GM23338 (cell line): ENCODE measurements at regions not wholly inside any gene's neighbourhood (a gene's known extent, or its start where the extent isn't known, plus 50 kb on each side); places are given as distances from the start of the nearest gene placed in this dataset.

Source experiments
- ATAC-seq: fragments of 200-7000 bp; cut with Tn5 transposase; 3 replicates; pipeline ENCODE4 v1.9.1; 2020
- DNase-seq: peaks from one replicate; pipeline ENCODE4 v3.0.0-alpha.2; 2015; ENCODE audit warnings: low spot score
- H2AFZ ChIP-seq: fragments of 200-600 bp; sonication (generic); 2 replicates; pipeline ENCODE4 v1.8.0; 2016; ENCODE audit warnings: antibody characterized with exemption, mild to moderate bottlenecking, moderate library complexity
- H3F3A ChIP-seq: fragments of 200-600 bp; sonication (generic); replicated peaks from 2 replicates; pipeline ENCODE4 v1.8.0; 2017; ENCODE audit warnings: antibody characterized with exemption, mixed run types, low read depth
- H3K27ac ChIP-seq: fragments of 200-600 bp; sonication (generic); 2 replicates; pipeline ENCODE4 v1.6.1; 2016; ENCODE audit warnings: low read depth
- H3K27me3 ChIP-seq: fragments of 200-600 bp; sonication (generic); 2 replicates; pipeline ENCODE4 v1.8.0; 2016; ENCODE audit warnings: mild to moderate bottlenecking, mixed run types, moderate library complexity; ENCODE audit not compliant: insufficient read depth
- H3K36me3 ChIP-seq: fragments of 200-600 bp; sonication (generic); 2 replicates; pipeline ENCODE4 v1.8.0; 2016; ENCODE audit warnings: mild to moderate bottlenecking; ENCODE audit not compliant: insufficient read depth
- H3K4me1 ChIP-seq: fragments of 200-600 bp; sonication (generic); 2 replicates; pipeline ENCODE4 v1.8.0; 2016; ENCODE audit warnings: mild to moderate bottlenecking, moderate library complexity; ENCODE audit not compliant: insufficient read depth
- H3K4me2 ChIP-seq: fragments of 200-600 bp; sonication (generic); 2 replicates; pipeline ENCODE4 v1.7.1; 2017; ENCODE audit warnings: mixed run types
- H3K4me3 ChIP-seq: fragments of 200-600 bp; sonication (generic); 2 replicates; pipeline ENCODE4 v1.6.1; 2016; ENCODE audit warnings: mixed run types
- H3K79me2 ChIP-seq: fragments of 200-600 bp; sonication (generic); replicated peaks from 2 replicates; pipeline ENCODE4 v1.8.0; 2017; ENCODE audit warnings: mild to moderate bottlenecking; ENCODE audit not compliant: insufficient read depth
- H3K9me2 ChIP-seq: fragments of 200-600 bp; sonication (generic); 2 replicates; pipeline ENCODE4 v1.8.0; 2017; ENCODE audit not compliant: insufficient read depth
- H4K20me1 ChIP-seq: fragments of 200-600 bp; sonication (generic); replicated peaks from 2 replicates; pipeline ENCODE4 v1.8.0; 2017; ENCODE audit warnings: mild to moderate bottlenecking; ENCODE audit not compliant: insufficient read depth
- H3K27ac Mint-ChIP-seq: 2 replicates; pipeline ENCODE4 v1.8.0; 2020; ENCODE audit warnings: inconsistent platforms, mild to moderate bottlenecking, moderate library complexity, mixed read lengths
- H3K27me3 Mint-ChIP-seq: 3 replicates; pipeline ENCODE4 v1.8.0; 2022; ENCODE audit warnings: low read depth, mild to moderate bottlenecking, moderate library complexity, mixed read lengths, inconsistent platforms; ENCODE audit not compliant: insufficient read depth, poor library complexity
- H3K36me3 Mint-ChIP-seq: 3 replicates; pipeline ENCODE4 v1.8.0; 2021; ENCODE audit warnings: low read depth, mild to moderate bottlenecking, inconsistent platforms, moderate library complexity, mixed read lengths
- H3K4me1 Mint-ChIP-seq: 3 replicates; pipeline ENCODE4 v1.8.0; 2020; ENCODE audit warnings: mild to moderate bottlenecking, inconsistent platforms, mixed read lengths
- H3K4me3 Mint-ChIP-seq: 3 replicates; pipeline ENCODE4 v1.8.0; 2021; ENCODE audit warnings: moderate library complexity, mild to moderate bottlenecking, inconsistent platforms, mixed read lengths
- H3K9me3 Mint-ChIP-seq: 3 replicates; pipeline ENCODE4 v1.8.0; 2020; ENCODE audit warnings: moderate library complexity, mild to moderate bottlenecking, inconsistent platforms, mixed read lengths
- CREB1 ChIP-seq: fragments of 250-450 bp; sonication (Bioruptor Pico); IDR thresholded peaks from 2 replicates; pipeline ENCODE4 v1.5.0; 2020; ENCODE audit warnings: low read depth, mild to moderate bottlenecking, moderate library complexity
- EZH2 ChIP-seq: fragments of 200-600 bp; sonication (generic); IDR thresholded peaks from one replicate; pipeline ENCODE4 v1.8.0; 2017; ENCODE audit warnings: antibody characterized with exemption, mild to moderate bottlenecking, low read depth; ENCODE audit not compliant: unreplicated experiment
- ZNF331 ChIP-seq: fragments of 250-450 bp; sonication (Bioruptor Pico); IDR thresholded peaks from 2 replicates; pipeline ENCODE4 v1.5.0; 2020; ENCODE audit warnings: low read depth, mild to moderate bottlenecking, moderate library complexity
- TF ChIP-seq, protein P1 (sequence below): IDR thresholded peaks from one replicate; pipeline ENCODE4 v1.6.1; 2018; ENCODE audit warnings: antibody characterized with exemption; ENCODE audit not compliant: unreplicated experiment
- TF ChIP-seq, protein P2 (sequence below): IDR thresholded peaks from 2 replicates; pipeline ENCODE4 v1.6.1; 2016; ENCODE audit warnings: antibody characterized with exemption
- TF ChIP-seq, protein P3 (sequence below): fragments of 250-450 bp; sonication (Bioruptor Pico); IDR thresholded peaks from 2 replicates; pipeline ENCODE4 v1.5.0; 2020; ENCODE audit warnings: mild to moderate bottlenecking, moderate library complexity

- TF ChIP-seq, protein P1, sequence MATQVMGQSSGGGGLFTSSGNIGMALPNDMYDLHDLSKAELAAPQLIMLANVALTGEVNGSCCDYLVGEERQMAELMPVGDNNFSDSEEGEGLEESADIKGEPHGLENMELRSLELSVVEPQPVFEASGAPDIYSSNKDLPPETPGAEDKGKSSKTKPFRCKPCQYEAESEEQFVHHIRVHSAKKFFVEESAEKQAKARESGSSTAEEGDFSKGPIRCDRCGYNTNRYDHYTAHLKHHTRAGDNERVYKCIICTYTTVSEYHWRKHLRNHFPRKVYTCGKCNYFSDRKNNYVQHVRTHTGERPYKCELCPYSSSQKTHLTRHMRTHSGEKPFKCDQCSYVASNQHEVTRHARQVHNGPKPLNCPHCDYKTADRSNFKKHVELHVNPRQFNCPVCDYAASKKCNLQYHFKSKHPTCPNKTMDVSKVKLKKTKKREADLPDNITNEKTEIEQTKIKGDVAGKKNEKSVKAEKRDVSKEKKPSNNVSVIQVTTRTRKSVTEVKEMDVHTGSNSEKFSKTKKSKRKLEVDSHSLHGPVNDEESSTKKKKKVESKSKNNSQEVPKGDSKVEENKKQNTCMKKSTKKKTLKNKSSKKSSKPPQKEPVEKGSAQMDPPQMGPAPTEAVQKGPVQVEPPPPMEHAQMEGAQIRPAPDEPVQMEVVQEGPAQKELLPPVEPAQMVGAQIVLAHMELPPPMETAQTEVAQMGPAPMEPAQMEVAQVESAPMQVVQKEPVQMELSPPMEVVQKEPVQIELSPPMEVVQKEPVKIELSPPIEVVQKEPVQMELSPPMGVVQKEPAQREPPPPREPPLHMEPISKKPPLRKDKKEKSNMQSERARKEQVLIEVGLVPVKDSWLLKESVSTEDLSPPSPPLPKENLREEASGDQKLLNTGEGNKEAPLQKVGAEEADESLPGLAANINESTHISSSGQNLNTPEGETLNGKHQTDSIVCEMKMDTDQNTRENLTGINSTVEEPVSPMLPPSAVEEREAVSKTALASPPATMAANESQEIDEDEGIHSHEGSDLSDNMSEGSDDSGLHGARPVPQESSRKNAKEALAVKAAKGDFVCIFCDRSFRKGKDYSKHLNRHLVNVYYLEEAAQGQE = no peak
- TF ChIP-seq CREB1 (CRISPR knock-in tag) = no peak
- TF ChIP-seq ZNF331 = no peak
- TF ChIP-seq, protein P2, sequence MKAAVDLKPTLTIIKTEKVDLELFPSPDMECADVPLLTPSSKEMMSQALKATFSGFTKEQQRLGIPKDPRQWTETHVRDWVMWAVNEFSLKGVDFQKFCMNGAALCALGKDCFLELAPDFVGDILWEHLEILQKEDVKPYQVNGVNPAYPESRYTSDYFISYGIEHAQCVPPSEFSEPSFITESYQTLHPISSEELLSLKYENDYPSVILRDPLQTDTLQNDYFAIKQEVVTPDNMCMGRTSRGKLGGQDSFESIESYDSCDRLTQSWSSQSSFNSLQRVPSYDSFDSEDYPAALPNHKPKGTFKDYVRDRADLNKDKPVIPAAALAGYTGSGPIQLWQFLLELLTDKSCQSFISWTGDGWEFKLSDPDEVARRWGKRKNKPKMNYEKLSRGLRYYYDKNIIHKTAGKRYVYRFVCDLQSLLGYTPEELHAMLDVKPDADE = no peak
- no peak for TF ChIP-seq EZH2
These were observed 220.4 kb upstream of the UMPS start (continued) for GRCh38 chr3:124509884-124510283.

DNA sequence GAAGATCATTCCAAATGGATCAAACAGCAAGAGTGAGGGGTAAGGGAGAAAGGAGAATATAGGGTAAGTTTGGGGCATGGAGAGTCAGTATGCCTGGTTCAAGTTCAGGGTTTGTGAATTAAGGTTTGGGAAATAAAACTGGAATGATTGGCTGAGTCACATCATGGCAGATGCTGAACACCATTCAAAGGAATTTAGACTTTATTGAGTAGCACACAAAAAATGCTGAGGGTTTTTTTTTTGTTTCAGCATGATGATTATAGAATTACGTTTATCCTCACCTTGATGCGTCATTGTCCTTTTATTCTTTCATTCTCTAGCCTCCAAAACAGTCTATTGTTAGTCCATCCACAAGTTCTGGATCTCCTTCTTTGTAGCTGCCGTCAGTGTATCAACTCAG lies 220.0 kb upstream of the UMPS start:
- ATAC-seq (no peak), DNase-seq (no peak)
- Mint-ChIP-seq H3K27me3 (no peaks in the 10 kb centered on the region), H3K36me3 (no peaks in the 10 kb centered on the region), H3K4me1 (peaks cover 14% of the 10 kb centered on the region), H3K9me3 (no peaks in the 10 kb centered on the region), H3K4me3 (no peak overlapping the region), H3K27ac (no peak overlapping the region)
- Histone ChIP-seq H3K4me2 (no peak overlapping the region), H3K4me3 (no peak overlapping the region), H4K20me1 (no peaks in the 10 kb centered on the region), H3K27me3 (no peaks in the 10 kb centered on the region), H3K9me2 (no peaks in the 10 kb centered on the region), H3K79me2 (no peaks in the 10 kb centered on the region), H3K27ac (no peak overlapping the region), H3K4me1 (peaks cover 11% of the 10 kb centered on the region), H2AFZ (no peak overlapping the region), H3F3A (no peaks in the 10 kb centered on the region), H3K36me3 (no peaks in the 10 kb centered on the region)
- TF ChIP-seq, protein P3, sequence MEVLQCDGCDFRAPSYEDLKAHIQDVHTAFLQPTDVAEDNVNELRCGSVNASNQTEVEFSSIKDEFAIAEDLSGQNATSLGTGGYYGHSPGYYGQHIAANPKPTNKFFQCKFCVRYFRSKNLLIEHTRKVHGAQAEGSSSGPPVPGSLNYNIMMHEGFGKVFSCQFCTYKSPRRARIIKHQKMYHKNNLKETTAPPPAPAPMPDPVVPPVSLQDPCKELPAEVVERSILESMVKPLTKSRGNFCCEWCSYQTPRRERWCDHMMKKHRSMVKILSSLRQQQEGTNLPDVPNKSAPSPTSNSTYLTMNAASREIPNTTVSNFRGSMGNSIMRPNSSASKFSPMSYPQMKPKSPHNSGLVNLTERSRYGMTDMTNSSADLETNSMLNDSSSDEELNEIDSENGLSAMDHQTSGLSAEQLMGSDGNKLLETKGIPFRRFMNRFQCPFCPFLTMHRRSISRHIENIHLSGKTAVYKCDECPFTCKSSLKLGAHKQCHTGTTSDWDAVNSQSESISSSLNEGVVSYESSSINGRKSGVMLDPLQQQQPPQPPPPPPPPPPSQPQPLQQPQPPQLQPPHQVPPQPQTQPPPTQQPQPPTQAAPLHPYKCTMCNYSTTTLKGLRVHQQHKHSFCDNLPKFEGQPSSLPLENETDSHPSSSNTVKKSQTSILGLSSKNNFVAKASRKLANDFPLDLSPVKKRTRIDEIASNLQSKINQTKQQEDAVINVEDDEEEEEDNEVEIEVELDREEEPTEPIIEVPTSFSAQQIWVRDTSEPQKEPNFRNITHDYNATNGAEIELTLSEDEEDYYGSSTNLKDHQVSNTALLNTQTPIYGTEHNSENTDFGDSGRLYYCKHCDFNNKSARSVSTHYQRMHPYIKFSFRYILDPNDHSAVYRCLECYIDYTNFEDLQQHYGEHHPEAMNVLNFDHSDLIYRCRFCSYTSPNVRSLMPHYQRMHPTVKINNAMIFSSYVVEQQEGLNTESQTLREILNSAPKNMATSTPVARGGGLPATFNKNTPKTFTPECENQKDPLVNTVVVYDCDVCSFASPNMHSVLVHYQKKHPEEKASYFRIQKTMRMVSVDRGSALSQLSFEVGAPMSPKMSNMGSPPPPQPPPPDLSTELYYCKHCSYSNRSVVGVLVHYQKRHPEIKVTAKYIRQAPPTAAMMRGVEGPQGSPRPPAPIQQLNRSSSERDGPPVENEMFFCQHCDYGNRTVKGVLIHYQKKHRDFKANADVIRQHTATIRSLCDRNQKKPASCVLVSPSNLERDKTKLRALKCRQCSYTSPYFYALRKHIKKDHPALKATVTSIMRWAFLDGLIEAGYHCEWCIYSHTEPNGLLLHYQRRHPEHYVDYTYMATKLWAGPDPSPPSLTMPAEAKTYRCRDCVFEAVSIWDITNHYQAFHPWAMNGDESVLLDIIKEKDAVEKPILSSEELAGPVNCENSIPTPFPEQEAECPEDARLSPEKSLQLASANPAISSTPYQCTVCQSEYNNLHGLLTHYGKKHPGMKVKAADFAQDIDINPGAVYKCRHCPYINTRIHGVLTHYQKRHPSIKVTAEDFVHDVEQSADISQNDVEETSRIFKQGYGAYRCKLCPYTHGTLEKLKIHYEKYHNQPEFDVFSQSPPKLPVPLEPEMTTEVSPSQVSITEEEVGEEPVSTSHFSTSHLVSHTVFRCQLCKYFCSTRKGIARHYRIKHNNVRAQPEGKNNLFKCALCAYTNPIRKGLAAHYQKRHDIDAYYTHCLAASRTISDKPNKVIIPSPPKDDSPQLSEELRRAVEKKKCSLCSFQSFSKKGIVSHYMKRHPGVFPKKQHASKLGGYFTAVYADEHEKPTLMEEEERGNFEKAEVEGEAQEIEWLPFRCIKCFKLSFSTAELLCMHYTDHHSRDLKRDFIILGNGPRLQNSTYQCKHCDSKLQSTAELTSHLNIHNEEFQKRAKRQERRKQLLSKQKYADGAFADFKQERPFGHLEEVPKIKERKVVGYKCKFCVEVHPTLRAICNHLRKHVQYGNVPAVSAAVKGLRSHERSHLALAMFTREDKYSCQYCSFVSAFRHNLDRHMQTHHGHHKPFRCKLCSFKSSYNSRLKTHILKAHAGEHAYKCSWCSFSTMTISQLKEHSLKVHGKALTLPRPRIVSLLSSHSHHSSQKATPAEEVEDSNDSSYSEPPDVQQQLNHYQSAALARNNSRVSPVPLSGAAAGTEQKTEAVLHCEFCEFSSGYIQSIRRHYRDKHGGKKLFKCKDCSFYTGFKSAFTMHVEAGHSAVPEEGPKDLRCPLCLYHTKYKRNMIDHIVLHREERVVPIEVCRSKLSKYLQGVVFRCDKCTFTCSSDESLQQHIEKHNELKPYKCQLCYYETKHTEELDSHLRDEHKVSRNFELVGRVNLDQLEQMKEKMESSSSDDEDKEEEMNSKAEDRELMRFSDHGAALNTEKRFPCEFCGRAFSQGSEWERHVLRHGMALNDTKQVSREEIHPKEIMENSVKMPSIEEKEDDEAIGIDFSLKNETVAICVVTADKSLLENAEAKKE (CRISPR knock-in tag) = no peak
